Stomach (tissue), 8 donors: ENCODE measurements at regions not wholly inside any gene's neighbourhood (a gene's known extent, or its start where the extent isn't known, plus 50 kb on each side); places are given as distances from the start of the nearest gene placed in this dataset.

Experiments
- DNase-seq, 2 donors: peaks; one replicate each; pipeline versions ENCODE4 v3.0.0 to v3.0.0-alpha.2; 2013 to 2019
- H3K27ac ChIP-seq, 5 donors: fragments of 200-600 bp in 4 of 5; sonication (generic) in 4 of 5; one replicate each; pipeline ENCODE4 v1.5.1; 2013 to 2019; ENCODE audit warnings: mild to moderate bottlenecking in 1 of 5, moderate library complexity in 1 of 5
- H3K27me3 ChIP-seq, 3 donors: fragments of 200-600 bp; sonication (generic); one replicate each; pipeline ENCODE4 v1.5.1; 2017 to 2019; ENCODE audit warnings: mixed run types in 1 of 3
- H3K36me3 ChIP-seq, 4 donors: fragments of 200-600 bp; sonication (generic); 1 replicate in 3 of 4; 2 replicates in 1 of 4; pipeline ENCODE4 v1.5.1; 2016 to 2019
- H3K4me1 ChIP-seq, 4 donors: fragments of 200-600 bp; sonication (generic); one replicate each; pipeline ENCODE4 v1.5.1; 2016 to 2019
- H3K4me3 ChIP-seq, 4 donors: fragments of 200-600 bp; sonication (generic) in 3 of 4; one replicate each; pipeline ENCODE4 v1.5.1; 2016 to 2019; ENCODE audit warnings: mild to moderate bottlenecking in 1 of 4
- H3K9me3 ChIP-seq, 4 donors: fragments of 200-600 bp; sonication (generic); one replicate each; pipeline ENCODE4 v1.5.1; 2016 to 2019
- EP300 ChIP-seq: sonication (generic); formaldehyde crosslinking; IDR thresholded peaks from one replicate; pipeline ENCODE4 v1.6.1; 2017; ENCODE audit warnings: antibody characterized with exemption
- POLR2A ChIP-seq, 4 donors: fragments of 450-650 bp; IDR thresholded peaks; one replicate each; pipeline ENCODE4 v1.6.1; 2016; ENCODE audit warnings: antibody characterized with exemption in 4 of 4, control low read depth in 2 of 4, mild to moderate bottlenecking in 1 of 4, moderate library complexity in 1 of 4
- POLR2AphosphoS5 ChIP-seq, 3 donors: sonication (generic); formaldehyde crosslinking; IDR thresholded peaks; one replicate each; pipeline ENCODE4 v1.6.1; 2016; ENCODE audit warnings: antibody characterized with exemption in 3 of 3
- WGBS, 5 donors: extraction: QIAGEN DNeasy Blood & Tissue Kit in 3 of 5; methylation state at CpG; one replicate each; pipeline versions ENCODE4 v1.1.5 to v1.1.7; 2013 to 2018; 5-methylcytosine and 5-hydroxymethylcytosine counted together
- intact Hi-C: fragments of 100-400 bp; cut with DNase I; formaldehyde crosslinking; loops from one replicate; pipeline ENCODE4 v1.15.1; 2023; ENCODE audit warnings: low total_unique reads
- TF ChIP-seq, protein P1 (sequence below), 7 experiments: fragments of 450-650 bp in 4 of 7; fragments of 200-600 bp in 3 of 7; sonication (generic) in 3 of 7; IDR thresholded peaks; one replicate each; pipeline ENCODE4 v1.5.1; 2016 to 2019; ENCODE audit warnings: antibody characterized with exemption in 7 of 7, control low read depth in 2 of 7, mild to moderate bottlenecking in 1 of 7
- donor health status: healthy with polysubstance abuse.
- donor health status: Bipolar disorder and iron deficiency.
- donor health status: healthy.

DNA sequence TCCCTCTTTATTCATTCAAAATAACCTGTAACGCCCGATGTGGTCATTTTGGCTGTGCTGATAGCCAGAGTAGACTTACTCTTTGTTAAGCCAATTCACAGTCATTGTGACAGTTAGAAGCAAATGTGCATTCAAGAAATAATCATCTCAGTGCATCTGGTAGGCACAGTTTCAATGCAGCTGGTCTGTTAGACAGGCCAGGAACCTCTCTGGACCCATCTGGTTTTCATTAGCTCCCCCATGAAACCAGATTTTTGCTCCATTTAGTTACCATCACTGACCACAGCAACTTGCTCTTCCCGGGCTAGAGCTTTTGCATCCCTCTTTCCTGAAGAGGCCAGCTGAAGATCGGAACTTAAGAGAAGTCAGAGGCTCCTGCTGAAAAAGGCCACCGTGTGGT, 284.2 kb downstream of the NSG2 start:
- no peak overlapping the region for H3K27ac ChIP-seq
- peaks cover 0 to 62% (median 8%) of the 10 kb centered on the region in 3 donors for H3K27me3 ChIP-seq
- DNase-seq: no peak
- H3K36me3 ChIP-seq: no peaks in the 10 kb centered on the region
- no peak overlapping the region for H3K4me3 ChIP-seq
- H3K4me1 ChIP-seq: no peaks in the 10 kb centered on the region
- no peaks in the 10 kb centered on the region for H3K9me3 ChIP-seq
- no peak for TF ChIP-seq POLR2A (IDR thresholded peaks at IDR 0.05)
- no peak for TF ChIP-seq EP300
- TF ChIP-seq, protein P1, sequence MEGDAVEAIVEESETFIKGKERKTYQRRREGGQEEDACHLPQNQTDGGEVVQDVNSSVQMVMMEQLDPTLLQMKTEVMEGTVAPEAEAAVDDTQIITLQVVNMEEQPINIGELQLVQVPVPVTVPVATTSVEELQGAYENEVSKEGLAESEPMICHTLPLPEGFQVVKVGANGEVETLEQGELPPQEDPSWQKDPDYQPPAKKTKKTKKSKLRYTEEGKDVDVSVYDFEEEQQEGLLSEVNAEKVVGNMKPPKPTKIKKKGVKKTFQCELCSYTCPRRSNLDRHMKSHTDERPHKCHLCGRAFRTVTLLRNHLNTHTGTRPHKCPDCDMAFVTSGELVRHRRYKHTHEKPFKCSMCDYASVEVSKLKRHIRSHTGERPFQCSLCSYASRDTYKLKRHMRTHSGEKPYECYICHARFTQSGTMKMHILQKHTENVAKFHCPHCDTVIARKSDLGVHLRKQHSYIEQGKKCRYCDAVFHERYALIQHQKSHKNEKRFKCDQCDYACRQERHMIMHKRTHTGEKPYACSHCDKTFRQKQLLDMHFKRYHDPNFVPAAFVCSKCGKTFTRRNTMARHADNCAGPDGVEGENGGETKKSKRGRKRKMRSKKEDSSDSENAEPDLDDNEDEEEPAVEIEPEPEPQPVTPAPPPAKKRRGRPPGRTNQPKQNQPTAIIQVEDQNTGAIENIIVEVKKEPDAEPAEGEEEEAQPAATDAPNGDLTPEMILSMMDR (IDR thresholded peaks at IDR 0.05): no peak
- TF ChIP-seq POLR2AphosphoS5 (IDR thresholded peaks at IDR 0.05): no peak
- whole genome bisulfite sequencing, 5 donors: 52 to 60% (median 54%) methylated on average over 5 of the region's 5 CpGs
- intact Hi-C loops: no loop called here

DNA sequence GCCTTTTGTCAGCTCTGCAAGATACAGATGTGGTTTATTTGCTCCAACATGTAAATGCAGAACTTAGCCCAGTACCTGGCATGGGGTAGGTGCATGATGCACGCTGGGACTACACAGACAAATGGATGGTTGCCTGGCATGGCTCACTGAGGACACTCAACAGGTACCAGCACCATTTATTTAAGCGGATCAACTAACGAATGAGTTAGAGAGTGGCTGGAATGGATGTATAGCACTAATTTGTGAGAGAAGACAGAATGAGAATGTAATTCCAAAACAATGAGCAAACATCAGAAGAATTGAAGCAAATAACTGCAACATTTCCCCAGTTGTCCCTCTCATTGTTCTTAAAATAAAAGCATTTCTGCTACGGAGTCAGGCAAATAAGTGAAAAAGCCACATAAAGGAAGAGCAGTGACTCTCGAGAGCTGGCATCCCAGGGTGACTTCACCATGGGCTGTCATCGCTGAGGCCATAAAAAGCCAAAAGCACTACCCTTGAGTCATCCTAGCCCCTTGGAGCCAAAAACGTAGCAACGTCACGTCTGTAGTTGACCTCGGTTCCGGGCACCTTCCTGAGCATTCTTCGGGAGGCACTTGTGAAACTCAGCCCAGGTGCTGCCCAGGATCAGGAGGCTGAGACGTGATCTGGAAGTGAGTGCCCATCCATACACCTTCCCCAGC, 290.3 kb downstream of the NSG2 start:
- WGBS, 5 donors: 73 to 88% (median 81%) methylated on average over 13 of the region's 13 CpGs
- no peak overlapping the region for H3K27ac ChIP-seq
- H3K4me1 ChIP-seq: peaks cover 0 to 5% (median 2%) of the 10 kb centered on the region in 4 donors
- TF ChIP-seq POLR2A (IDR thresholded peaks at IDR 0.05): no peak
- TF ChIP-seq, protein P1 (IDR thresholded peaks at IDR 0.05): no peak
- no peak for TF ChIP-seq POLR2AphosphoS5 (IDR thresholded peaks at IDR 0.05)
- intact Hi-C loops: no loop called here
- no peaks in the 10 kb centered on the region for H3K9me3 ChIP-seq
- no peaks in the 10 kb centered on the region for H3K36me3 ChIP-seq
- no peak for DNase-seq
- peaks cover 0 to 71% (median 14%) of the 10 kb centered on the region in 3 donors for H3K27me3 ChIP-seq
- no peak overlapping the region for H3K4me3 ChIP-seq

DNA sequence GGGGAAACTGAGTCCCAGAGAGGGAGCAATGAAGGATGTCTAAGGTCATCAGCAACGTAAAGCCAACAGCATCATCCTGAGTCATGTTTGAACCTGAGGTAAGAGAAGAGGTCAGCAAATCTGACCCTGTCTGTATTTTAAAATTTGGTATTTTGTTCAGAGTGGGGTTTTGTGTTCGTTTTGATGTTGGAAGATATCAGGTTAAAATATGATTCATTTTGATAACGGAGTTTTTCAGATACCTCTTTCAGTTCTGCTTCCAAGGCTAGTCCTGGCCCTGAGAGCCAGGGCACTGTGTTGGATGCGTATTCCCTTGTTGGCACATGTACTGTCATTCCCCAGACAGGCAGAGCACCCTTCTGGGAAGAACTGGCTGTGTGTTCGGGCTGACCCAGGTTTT, 291.0 kb downstream of the NSG2 start:
- no peak overlapping the region for H3K27ac ChIP-seq
- DNase-seq: no peak
- peaks cover 0 to 68% (median 14%) of the 10 kb centered on the region in 3 donors for H3K27me3 ChIP-seq
- TF ChIP-seq EP300: no peak
- intact Hi-C loops: no loop called here
- no peaks in the 10 kb centered on the region for H3K9me3 ChIP-seq
- no peaks in the 10 kb centered on the region for H3K36me3 ChIP-seq
- H3K4me3 ChIP-seq: no peak overlapping the region
- peaks cover 0 to 5% (median 2%) of the 10 kb centered on the region in 4 donors for H3K4me1 ChIP-seq
- 71 to 81% (median 76%) methylated on average over 5 of the region's 5 CpGs for whole genome bisulfite sequencing, 5 donors

DNA sequence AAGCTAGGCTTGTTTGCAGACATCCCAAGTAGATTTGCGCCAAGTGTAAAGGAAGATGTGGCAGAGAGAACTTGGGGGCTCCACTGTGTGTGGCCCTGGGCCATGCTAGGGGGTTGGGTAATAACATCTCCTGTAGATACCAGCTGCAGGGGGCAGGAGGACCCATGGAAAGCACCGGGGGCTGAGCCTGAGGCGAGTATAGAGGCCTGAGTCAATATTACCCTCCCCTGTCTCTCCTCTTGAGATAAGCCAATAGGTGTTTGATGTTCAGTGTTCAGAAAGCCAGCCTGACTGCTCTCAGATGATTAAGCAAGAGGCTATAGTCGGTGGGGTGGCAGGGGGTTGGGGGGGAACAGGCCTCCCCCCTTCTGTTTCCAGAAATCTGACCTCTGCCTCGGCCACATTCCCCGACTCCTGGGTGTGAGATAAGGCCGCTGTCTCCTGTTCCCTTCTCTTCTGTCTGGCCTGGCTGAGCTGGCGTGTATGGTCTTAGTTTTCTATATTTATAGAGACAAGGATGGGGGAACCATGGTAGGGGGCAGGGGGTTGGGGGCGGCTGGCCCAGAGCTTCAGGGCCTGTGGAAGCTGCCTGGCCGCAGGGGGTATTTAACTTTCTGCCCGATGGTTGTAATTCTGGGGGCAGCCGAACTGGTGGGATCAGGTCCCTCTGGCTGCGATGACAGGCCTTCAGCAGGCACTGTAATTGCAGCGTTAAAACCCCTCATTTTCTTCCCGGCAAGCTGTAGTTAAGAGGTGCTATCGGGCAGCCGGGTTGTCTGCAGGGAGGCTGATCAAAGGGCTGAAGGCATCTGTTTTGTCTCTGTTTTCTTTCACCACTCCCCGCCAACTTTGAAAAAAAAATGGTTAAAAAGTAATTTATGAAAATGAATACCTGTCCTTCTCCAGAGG, 292.0 kb downstream of the NSG2 start:
- intact Hi-C loops: no loop called here
- peak in 1 of 2 donors; percentile 12 for DNase-seq
- no peaks in the 10 kb centered on the region for H3K36me3 ChIP-seq
- H3K4me1 ChIP-seq: peaks cover 0 to 5% (median 2%) of the 10 kb centered on the region in 4 donors
- TF ChIP-seq POLR2AphosphoS5 (IDR thresholded peaks at IDR 0.05) (no peak), EP300 (no peak), POLR2A (IDR thresholded peaks at IDR 0.05) (no peak)
- TF ChIP-seq, protein P1 (IDR thresholded peaks at IDR 0.05): no peak
- H3K27ac ChIP-seq: no peak overlapping the region
- H3K9me3 ChIP-seq: no peaks in the 10 kb centered on the region
- WGBS, 5 donors: 24 to 34% (median 28%) methylated on average over 17 to 18 of the region's 18 CpGs
- peaks cover 0 to 59% (median 14%) of the 10 kb centered on the region in 3 donors for H3K27me3 ChIP-seq
- no peak overlapping the region for H3K4me3 ChIP-seq
